ENCODE measurements at regions not wholly inside any gene's neighbourhood (a gene's known extent, or its start where the extent isn't known, plus 50 kb on each side); places are given as distances from the start of the nearest gene placed in this dataset.

- no peak for DNase-seq (ENCODE audit: low spot score)
- H3K27ac ChIP-seq = no peak overlapping the region
- H3K4me3 ChIP-seq = no peak overlapping the region
- TF ChIP-seq CTCF (IDR thresholded peaks at IDR 0.05) = no peak
Measured at GRCh38 chr7:55623617-55624016, 51.3 kb upstream of the VOPP1 start.

- no peak overlapping the region for H3K27ac ChIP-seq
- DNase-seq (ENCODE audit: low spot score) = no peak
- no peak overlapping the region for H3K4me3 ChIP-seq
- TF ChIP-seq CTCF (IDR thresholded peaks at IDR 0.05) = no peak
Measured at GRCh38 chr7:55622241-55622640, 49.9 kb upstream of the VOPP1 start.
